HUES64 (cell line): ENCODE measurements at regions not wholly inside any gene's neighbourhood (a gene's known extent, or its start where the extent isn't known, plus 50 kb on each side); places are given as distances from the start of the nearest gene placed in this dataset.

Experiments used
- H3K27ac ChIP-seq: 2 replicates; pipeline ENCODE4 v1.7.0; 2013; ENCODE audit warnings: low read depth, low read length, inconsistent platforms
- H3K27me3 ChIP-seq: 2 replicates; pipeline ENCODE4 v1.6.1; 2013; ENCODE audit warnings: mild to moderate bottlenecking, low read length; ENCODE audit not compliant: insufficient read depth
- H3K36me3 ChIP-seq: 2 replicates; pipeline ENCODE4 v1.6.1; 2013; ENCODE audit warnings: mild to moderate bottlenecking, low read length; ENCODE audit not compliant: insufficient read depth
- H3K4me1 ChIP-seq: 2 replicates; pipeline ENCODE4 v1.6.1; 2013; ENCODE audit warnings: mild to moderate bottlenecking, low read length, moderate library complexity; ENCODE audit not compliant: insufficient read depth
- H3K4me3 ChIP-seq: 2 replicates; pipeline ENCODE4 v1.5.1; 2013; ENCODE audit warnings: mild to moderate bottlenecking, low read length, moderate library complexity
- H3K9ac ChIP-seq: 2 replicates; pipeline ENCODE4 v1.6.1; 2013; ENCODE audit warnings: mild to moderate bottlenecking, low read depth, low read length
- H3K9me3 ChIP-seq: 2 replicates; pipeline ENCODE4 v1.6.1; 2013; ENCODE audit warnings: low read depth, low read length; ENCODE audit not compliant: insufficient read depth
- whole genome bisulfite sequencing: fragments of 150-250, 120-280 bp; methylation state at CpG from one replicate; pipeline ENCODE4 v1.1.7; 2013; ENCODE audit warnings: missing lambda C conversion rate; 5-methylcytosine and 5-hydroxymethylcytosine counted together

DNA sequence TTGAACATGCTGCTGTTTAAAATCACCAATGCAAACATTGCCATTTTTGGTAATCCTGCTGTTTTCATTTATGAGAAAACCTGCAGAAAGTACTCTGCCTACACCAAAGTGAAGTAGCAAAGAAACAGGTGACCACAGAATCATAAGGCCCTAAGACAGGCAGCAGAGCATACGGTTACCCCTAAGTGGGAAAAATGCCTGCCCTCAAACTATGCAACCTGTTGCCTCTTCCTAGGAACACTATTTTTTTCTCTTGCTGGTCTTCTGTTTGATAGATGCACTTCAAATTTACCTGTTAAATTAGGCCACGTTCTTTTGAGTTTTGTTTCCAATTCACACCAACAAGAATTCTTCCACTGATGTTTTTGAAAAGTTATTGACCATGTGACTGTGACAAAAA is 89.5 kb upstream of the RAB4A start:
- Histone ChIP-seq H3K9ac (no peak overlapping the region), H3K27ac (no peak overlapping the region), H3K27me3 (no peaks in the 10 kb centered on the region), H3K9me3 (no peaks in the 10 kb centered on the region), H3K36me3 (no peaks in the 10 kb centered on the region), H3K4me3 (no peak overlapping the region), H3K4me1 (peaks cover 4% of the 10 kb centered on the region; the same call in 1 of the 2 replicates)
- 90% methylated on average over 2 of the region's 2 CpGs for WGBS

DNA sequence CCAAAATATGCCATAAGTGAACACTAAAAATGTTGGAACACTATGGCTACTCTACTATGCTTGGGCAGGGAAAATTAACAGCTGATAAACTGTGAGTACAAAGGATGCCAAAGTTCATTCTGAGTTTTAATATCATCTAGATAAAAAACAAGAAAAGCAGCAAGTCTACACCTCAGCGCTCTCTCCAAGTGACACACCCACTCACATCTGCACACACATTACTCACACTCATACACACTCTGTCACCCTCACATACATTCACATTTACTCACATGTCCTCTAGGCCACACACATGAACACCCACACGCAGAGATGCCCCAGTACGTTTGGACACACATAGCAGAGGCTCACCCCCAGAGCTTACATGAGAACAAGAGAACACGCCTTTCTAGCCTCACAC is 87.3 kb upstream of the RAB4A start:
- Histone ChIP-seq H3K9me3 (no peaks in the 10 kb centered on the region), H3K27me3 (no peaks in the 10 kb centered on the region), H3K4me1 (peaks cover 7% of the 10 kb centered on the region; the same call in 1 of the 2 replicates), H3K36me3 (no peaks in the 10 kb centered on the region), H3K9ac (no peak overlapping the region), H3K27ac (no peak overlapping the region), H3K4me3 (no peak overlapping the region)
- WGBS: 93% methylated on average over 4 of the region's 4 CpGs

DNA sequence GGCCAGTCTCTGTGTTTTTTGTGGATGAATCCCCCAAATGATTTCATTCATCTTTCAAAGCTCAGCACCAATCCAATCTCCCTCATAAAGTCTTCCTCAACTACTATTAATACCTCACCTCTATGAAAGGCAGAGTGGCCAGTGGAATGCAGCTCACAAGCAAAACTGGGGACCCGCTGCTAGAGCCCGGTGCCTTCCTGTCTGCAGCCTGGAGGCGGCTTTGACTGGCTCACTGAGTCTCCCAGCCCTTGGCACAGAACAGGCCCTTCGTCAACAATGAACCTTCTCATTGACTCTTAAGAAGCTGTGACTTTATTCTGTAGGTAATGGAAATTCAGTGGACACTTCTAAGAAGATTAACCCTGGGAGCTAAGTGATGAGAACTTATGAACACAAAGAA is 86.8 kb upstream of the RAB4A start:
- Histone ChIP-seq H3K9ac (no peak overlapping the region), H3K27ac (no peak overlapping the region), H3K36me3 (no peaks in the 10 kb centered on the region), H3K9me3 (no peaks in the 10 kb centered on the region), H3K27me3 (no peaks in the 10 kb centered on the region), H3K4me1 (peaks cover 12% of the 10 kb centered on the region; the same call in 1 of the 2 replicates), H3K4me3 (no peak overlapping the region)
- WGBS: 97% methylated on average over 4 of the region's 4 CpGs

DNA sequence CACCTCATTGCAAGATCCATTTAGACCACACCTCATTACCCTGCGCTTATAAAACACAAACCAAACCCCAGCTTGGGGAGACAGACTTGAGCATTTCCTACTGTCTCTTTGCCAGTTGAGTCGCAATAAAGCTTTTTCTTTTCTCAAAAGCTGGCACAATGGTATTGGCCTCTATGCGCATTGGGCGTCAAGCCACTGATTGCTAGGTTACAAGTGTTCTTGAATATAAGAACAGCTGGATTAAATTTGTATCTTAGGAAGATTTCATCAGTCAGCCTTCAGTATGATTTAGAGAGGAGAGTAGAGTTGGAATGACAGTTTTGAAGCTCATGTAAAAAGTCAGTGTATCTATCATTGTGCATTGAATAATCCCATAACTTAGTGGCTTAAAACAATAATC is 84.9 kb upstream of the RAB4A start:
- 97% methylated on average over 4 of the region's 4 CpGs for WGBS

DNA sequence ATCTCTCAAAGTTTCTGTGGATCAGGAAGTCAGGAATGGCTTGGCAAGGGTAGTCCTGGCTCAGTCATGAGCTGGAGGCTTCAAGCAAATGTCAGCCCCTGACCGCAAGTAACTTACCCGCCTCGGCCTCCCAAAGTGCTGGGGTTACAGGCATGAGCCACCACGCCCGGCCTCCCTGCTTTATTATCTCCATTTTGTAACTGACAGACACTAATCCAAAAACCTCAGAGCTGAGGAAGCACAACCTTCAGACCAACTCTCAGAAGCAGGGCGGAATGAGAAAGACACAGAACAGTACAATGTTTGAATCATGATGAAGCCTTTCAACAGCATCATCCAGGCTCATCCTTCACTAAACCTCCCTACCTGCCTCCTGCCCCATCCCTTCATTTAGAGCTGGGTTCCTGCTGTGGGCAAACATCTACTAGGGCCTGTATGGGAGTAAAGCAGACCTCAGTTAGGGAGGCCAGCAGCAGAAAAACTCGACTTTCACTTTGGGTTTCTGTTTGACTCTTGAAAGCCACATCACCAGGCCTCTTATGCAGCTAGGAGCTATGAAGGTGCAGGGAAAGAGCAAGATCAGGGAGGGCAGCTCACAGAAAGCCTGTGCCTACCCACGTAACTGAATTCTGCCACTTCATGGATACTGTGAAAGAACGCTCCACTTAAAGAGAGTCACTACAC is 84.4 kb upstream of the RAB4A start:
- Histone ChIP-seq H3K36me3 (no peaks in the 10 kb centered on the region), H3K4me3 (no peak overlapping the region), H3K9ac (no peak overlapping the region), H3K27ac (no peak overlapping the region), H3K27me3 (no peaks in the 10 kb centered on the region), H3K9me3 (no peaks in the 10 kb centered on the region), H3K4me1 (peaks cover 29% of the 10 kb centered on the region)
- WGBS: 93% methylated on average over 9 of the region's 9 CpGs

More for the DNA sequence above, 84.9 kb upstream of the RAB4A start:
- Histone ChIP-seq H3K27ac (no peak overlapping the region), H3K9ac (no peak overlapping the region), H3K9me3 (no peaks in the 10 kb centered on the region), H3K27me3 (no peaks in the 10 kb centered on the region), H3K4me1 (peaks cover 24% of the 10 kb centered on the region), H3K36me3 (no peaks in the 10 kb centered on the region), H3K4me3 (no peak overlapping the region)

DNA sequence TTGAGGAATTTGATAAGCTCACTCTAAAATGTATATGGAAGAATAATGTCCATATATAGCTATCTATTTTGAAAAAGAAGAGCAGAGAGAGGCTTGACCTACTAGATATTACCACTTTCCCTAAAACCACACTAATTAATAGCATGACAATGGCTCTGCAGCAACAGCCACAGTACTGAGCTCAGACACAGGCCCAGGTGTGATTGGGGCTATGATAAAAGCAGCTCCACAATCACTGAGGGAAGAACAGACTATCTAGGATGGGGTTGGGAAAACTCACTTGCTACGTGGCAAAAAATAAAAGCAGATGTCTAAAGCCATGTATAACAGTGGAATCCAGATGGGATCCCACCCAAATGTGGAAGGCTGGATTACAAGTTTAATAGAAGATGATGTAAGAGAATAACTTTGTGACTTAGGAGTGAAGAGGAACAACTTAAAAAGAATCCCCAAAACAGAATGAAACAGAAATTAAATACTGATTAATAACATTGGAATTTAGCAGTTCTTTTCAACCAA is 80.8 kb upstream of the RAB4A start:
- no peaks in the 10 kb centered on the region for H3K27me3 ChIP-seq
- no peaks in the 10 kb centered on the region for H3K9me3 ChIP-seq
- no peak overlapping the region for H3K9ac ChIP-seq
- WGBS: 67% methylated on average over 1 of the region's 1 CpG
- H3K36me3 ChIP-seq: no peaks in the 10 kb centered on the region
- H3K4me1 ChIP-seq: peaks cover 29% of the 10 kb centered on the region
- no peak overlapping the region for H3K4me3 ChIP-seq
- peak overlapping the region; percentile 89; the same call in 1 of the 2 replicates for H3K27ac ChIP-seq

DNA sequence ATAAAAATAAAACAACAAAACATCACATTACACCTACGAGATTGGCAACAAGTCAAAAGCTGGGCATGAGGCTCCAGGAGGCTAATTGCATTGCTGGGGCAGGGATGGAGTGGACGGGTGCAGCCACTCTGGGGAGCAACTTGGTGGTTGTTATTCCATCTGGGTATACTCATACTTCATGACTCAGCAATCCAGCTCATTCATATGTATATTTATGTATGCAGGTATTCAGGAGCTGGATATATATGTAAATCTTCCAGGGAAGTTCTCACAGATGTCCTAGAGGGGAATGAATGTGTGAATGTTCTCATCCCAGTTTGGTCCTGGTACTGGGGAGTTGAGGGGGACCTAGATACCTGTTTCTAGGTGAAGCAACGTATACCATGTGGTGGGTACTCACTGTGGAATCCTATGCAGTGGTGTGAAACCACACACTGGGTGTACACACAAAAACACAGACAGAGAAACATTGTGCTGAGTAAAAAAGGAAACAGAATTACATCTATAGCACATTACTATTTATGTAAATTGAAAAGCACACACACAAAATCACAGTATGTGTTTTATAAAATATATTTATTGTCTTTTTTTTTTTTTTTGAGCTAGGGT is 79.7 kb upstream of the RAB4A start:
- H3K9me3 ChIP-seq: no peaks in the 10 kb centered on the region
- no peaks in the 10 kb centered on the region for H3K36me3 ChIP-seq
- H3K27ac ChIP-seq: peak overlapping the region; percentile 89
- H3K9ac ChIP-seq: peak overlapping the region; percentile 48; the same call in 1 of the 2 replicates
- peaks cover 29% of the 10 kb centered on the region for H3K4me1 ChIP-seq
- WGBS: 39% methylated on average over 3 of the region's 3 CpGs
- no peak overlapping the region for H3K4me3 ChIP-seq
- no peaks in the 10 kb centered on the region for H3K27me3 ChIP-seq

DNA sequence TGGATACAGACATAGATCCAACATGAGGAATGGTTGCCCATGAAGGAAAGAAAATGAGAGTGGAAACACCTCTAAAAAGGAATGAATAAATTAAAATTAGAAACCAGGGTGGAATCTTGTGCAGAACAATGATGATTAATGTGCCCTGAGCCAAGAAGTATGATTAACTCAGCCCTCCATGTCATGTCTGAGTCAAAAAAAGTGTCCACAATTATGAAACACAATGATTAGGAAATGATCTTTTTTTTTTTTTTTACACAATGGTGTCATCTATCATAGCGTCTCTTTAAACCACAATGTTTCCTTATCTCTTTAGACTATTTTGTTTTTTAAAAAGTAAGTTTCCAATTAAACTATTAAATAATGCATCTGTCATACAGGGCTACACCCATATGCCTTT is 78.9 kb upstream of the RAB4A start:
- Histone ChIP-seq H3K9me3 (no peaks in the 10 kb centered on the region), H3K36me3 (no peaks in the 10 kb centered on the region), H3K4me1 (peaks cover 29% of the 10 kb centered on the region), H3K9ac (no peak overlapping the region), H3K4me3 (no peak overlapping the region), H3K27me3 (no peaks in the 10 kb centered on the region), H3K27ac (no peak overlapping the region)
- no CpG with 5 or more reads among the region's 1 CpG for WGBS

DNA sequence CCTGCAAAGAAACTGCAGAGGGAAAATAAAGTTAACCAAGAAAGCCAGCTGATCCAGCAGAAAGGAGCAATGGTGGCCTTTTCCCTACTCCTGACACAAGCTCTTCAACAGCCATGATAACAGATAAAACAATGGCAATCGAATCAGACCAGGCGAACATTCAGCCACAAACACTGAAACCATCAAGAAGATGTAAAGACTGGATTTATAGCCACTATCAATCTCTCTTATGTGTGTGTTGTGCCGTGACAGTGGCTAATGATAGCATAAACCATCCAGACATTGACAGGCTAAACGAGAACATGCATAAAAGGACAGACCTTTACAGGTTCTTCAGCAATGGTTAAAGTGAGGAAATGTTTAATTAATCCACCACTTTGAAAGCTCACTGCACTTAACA is 78.1 kb upstream of the RAB4A start:
- WGBS: 88% methylated on average over 4 of the region's 4 CpGs
- H3K27ac ChIP-seq: no peak overlapping the region

DNA sequence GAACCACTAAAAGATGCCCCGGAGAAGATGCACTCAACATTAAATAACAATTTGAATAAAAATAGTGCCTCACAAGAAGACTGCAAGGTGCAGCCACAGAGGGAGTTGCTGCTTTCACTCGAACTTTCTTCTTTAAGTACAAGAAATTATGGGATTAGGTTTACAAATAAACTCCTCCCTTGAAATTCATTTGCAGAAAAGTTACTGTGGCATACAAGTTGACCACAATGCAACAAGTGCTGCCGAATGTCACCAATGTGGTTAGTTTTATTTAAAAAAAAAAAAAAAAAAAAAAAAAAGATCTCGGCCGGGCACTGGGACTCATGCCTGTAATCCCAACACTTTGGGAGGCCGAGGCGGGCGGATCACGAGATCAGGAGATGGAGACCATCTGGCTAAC is 76.8 kb upstream of the RAB4A start:
- Histone ChIP-seq H3K9ac (no peak overlapping the region), H3K9me3 (no peaks in the 10 kb centered on the region)
- WGBS: 87% methylated on average over 9 of the region's 9 CpGs

More for the DNA sequence above, 78.1 kb upstream of the RAB4A start:
- no peaks in the 10 kb centered on the region for H3K9me3 ChIP-seq
- H3K4me1 ChIP-seq: peaks cover 29% of the 10 kb centered on the region
- no peak overlapping the region for H3K4me3 ChIP-seq
- H3K36me3 ChIP-seq: no peaks in the 10 kb centered on the region
- no peak overlapping the region for H3K9ac ChIP-seq
- no peaks in the 10 kb centered on the region for H3K27me3 ChIP-seq

DNA sequence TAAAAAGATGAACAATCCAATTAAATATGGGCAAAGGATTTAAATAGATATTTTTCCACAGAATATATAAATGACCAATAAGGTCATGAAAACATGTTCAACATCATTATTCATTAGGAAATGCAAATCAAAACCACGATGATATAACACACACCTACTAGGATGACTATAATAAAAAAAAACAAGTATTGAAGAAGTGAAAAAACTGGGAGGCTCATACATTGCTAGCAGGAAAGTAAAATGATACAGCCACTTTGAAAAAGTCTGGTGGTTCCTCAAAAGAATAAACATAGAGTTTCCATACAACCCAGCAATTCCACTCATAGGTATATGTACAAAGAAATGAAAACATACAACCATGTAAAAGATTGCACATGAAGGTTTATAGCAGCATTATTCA is 75.7 kb upstream of the RAB4A start:
- H3K27ac ChIP-seq: no peak overlapping the region
- no peak overlapping the region for H3K9ac ChIP-seq
- peaks cover 25% of the 10 kb centered on the region for H3K4me1 ChIP-seq
- H3K4me3 ChIP-seq: no peak overlapping the region
- no CpG with 5 or more reads among the region's 1 CpG for WGBS
- no peaks in the 10 kb centered on the region for H3K36me3 ChIP-seq
- H3K27me3 ChIP-seq: no peaks in the 10 kb centered on the region
- H3K9me3 ChIP-seq: no peaks in the 10 kb centered on the region

More for the DNA sequence above, 76.8 kb upstream of the RAB4A start:
- no peaks in the 10 kb centered on the region for H3K36me3 ChIP-seq
- no peak overlapping the region for H3K27ac ChIP-seq
- no peak overlapping the region for H3K4me3 ChIP-seq
- H3K27me3 ChIP-seq: no peaks in the 10 kb centered on the region
- peaks cover 23% of the 10 kb centered on the region for H3K4me1 ChIP-seq
